K562 (cell line): ENCODE measurements at regions not wholly inside any gene's neighbourhood (a gene's known extent, or its start where the extent isn't known, plus 50 kb on each side); places are given as distances from the start of the nearest gene placed in this dataset.

Source experiments
- CEBPB ChIP-seq: fragments of 450-650 bp; IDR thresholded peaks from 2 replicates; pipeline ENCODE4 v1.6.1; 2016; ENCODE audit warnings: missing genetic modification characterization, missing compliant biosample characterization
- EZH2 ChIP-seq: IDR thresholded peaks from 2 replicates; pipeline ENCODE4 v1.6.1; 2012; ENCODE audit warnings: low read depth, mild to moderate bottlenecking, inconsistent platforms, low read length, borderline replicate concordance
- HDAC2 ChIP-seq: fragments of 450-650 bp; IDR thresholded peaks from 2 replicates; pipeline ENCODE4 v1.6.1; 2016; ENCODE audit warnings: mild to moderate bottlenecking
- PHF8 ChIP-seq: fragments of 200-600 bp; sonication (generic); IDR thresholded peaks from 2 replicates; pipeline ENCODE4 v1.6.1; 2012; ENCODE audit warnings: mixed run types, mild to moderate bottlenecking, inconsistent platforms, low read length, moderate library complexity, borderline replicate concordance
- POLR2A ChIP-seq: fragments of 450-650 bp; conservative IDR thresholded peaks from 2 replicates; pipeline ENCODE4 v1.6.1; 2016
- SOX6 ChIP-seq: fragments of 450-650 bp; IDR thresholded peaks from 2 replicates; pipeline ENCODE4 v1.6.1; 2014; ENCODE audit warnings: mild to moderate bottlenecking
- ZKSCAN8 ChIP-seq: fragments of 200-800 bp; sonication (Bioruptor generic); IDR thresholded peaks from 2 replicates; pipeline ENCODE4 v1.6.1; 2016; ENCODE audit warnings: missing genetic modification characterization, missing compliant biosample characterization
- TF ChIP-seq, protein P1 (sequence below), 3 experiments: IDR thresholded peaks in 2 of 3; conservative IDR thresholded peaks in 1 of 3; 2 replicates each; pipeline ENCODE4 v1.5.1; 2011 to 2012; ENCODE audit warnings: low read length in 3 of 3, mild to moderate bottlenecking in 3 of 3, control low read depth in 2 of 3, improper control_type of control experiment in 1 of 3, inconsistent platforms in 1 of 3, low read depth in 1 of 3, mixed read lengths in 1 of 3, moderate library complexity in 1 of 3; ENCODE audit not compliant: insufficient read depth in 2 of 3
- TF ChIP-seq, protein P2 (sequence below): IDR thresholded peaks from 3 replicates; pipeline ENCODE4 v1.6.1; 2011; ENCODE audit warnings: borderline replicate concordance, mild to moderate bottlenecking, moderate library complexity; ENCODE audit not compliant: insufficient read length; ENCODE audit errors: extremely low read depth
- TF ChIP-seq, protein P3 (sequence below): sonication (generic); formaldehyde crosslinking; IDR thresholded peaks from 2 replicates; pipeline ENCODE4 v1.8.0; 2023; ENCODE audit warnings: missing genetic modification reagents, mild to moderate bottlenecking, borderline replicate concordance
- TF ChIP-seq, protein P4 (sequence below): fragments of 450-650 bp; IDR thresholded peaks from 2 replicates; pipeline ENCODE4 v1.6.1; 2017; ENCODE audit warnings: antibody characterized with exemption

DNA sequence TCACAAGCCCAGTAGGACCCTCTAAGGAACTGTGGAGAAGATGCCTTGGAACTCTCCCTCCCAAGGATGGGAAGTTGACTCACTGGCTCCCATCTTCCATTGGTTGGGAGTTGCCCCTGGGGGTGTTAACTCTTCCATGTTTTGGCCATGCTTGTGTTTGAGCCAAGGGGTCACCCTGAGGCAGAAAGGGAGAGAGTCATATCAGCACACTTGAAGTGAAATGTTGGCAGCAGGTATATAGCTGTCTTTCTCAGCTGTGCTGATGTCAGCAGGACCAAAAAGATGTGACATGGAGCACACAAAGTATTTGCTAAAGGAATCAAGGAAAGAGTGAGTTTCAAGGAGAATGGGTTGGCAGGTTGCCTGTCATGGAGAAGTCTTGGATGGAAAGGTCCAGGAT is 359.4 kb downstream of the RPS24 start:
- no peak for TF ChIP-seq EZH2
- no peak for TF ChIP-seq POLR2A
- TF ChIP-seq, protein P1, sequence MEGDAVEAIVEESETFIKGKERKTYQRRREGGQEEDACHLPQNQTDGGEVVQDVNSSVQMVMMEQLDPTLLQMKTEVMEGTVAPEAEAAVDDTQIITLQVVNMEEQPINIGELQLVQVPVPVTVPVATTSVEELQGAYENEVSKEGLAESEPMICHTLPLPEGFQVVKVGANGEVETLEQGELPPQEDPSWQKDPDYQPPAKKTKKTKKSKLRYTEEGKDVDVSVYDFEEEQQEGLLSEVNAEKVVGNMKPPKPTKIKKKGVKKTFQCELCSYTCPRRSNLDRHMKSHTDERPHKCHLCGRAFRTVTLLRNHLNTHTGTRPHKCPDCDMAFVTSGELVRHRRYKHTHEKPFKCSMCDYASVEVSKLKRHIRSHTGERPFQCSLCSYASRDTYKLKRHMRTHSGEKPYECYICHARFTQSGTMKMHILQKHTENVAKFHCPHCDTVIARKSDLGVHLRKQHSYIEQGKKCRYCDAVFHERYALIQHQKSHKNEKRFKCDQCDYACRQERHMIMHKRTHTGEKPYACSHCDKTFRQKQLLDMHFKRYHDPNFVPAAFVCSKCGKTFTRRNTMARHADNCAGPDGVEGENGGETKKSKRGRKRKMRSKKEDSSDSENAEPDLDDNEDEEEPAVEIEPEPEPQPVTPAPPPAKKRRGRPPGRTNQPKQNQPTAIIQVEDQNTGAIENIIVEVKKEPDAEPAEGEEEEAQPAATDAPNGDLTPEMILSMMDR (IDR thresholded peaks at IDR 0.05 in 2 of 3, conservative IDR thresholded peaks at IDR 0.05 in 1 of 3; ENCODE audit: insufficient read depth in 2 of 3, low read depth in 1 of 3, low read length in 3 of 3), result no peak
- no peak for TF ChIP-seq HDAC2
- TF ChIP-seq, protein P2, sequence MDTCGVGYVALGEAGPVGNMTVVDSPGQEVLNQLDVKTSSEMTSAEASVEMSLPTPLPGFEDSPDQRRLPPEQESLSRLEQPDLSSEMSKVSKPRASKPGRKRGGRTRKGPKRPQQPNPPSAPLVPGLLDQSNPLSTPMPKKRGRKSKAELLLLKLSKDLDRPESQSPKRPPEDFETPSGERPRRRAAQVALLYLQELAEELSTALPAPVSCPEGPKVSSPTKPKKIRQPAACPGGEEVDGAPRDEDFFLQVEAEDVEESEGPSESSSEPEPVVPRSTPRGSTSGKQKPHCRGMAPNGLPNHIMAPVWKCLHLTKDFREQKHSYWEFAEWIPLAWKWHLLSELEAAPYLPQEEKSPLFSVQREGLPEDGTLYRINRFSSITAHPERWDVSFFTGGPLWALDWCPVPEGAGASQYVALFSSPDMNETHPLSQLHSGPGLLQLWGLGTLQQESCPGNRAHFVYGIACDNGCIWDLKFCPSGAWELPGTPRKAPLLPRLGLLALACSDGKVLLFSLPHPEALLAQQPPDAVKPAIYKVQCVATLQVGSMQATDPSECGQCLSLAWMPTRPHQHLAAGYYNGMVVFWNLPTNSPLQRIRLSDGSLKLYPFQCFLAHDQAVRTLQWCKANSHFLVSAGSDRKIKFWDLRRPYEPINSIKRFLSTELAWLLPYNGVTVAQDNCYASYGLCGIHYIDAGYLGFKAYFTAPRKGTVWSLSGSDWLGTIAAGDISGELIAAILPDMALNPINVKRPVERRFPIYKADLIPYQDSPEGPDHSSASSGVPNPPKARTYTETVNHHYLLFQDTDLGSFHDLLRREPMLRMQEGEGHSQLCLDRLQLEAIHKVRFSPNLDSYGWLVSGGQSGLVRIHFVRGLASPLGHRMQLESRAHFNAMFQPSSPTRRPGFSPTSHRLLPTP, result no peak
- TF ChIP-seq CEBPB (tag), result no peak
- TF ChIP-seq, protein P3, sequence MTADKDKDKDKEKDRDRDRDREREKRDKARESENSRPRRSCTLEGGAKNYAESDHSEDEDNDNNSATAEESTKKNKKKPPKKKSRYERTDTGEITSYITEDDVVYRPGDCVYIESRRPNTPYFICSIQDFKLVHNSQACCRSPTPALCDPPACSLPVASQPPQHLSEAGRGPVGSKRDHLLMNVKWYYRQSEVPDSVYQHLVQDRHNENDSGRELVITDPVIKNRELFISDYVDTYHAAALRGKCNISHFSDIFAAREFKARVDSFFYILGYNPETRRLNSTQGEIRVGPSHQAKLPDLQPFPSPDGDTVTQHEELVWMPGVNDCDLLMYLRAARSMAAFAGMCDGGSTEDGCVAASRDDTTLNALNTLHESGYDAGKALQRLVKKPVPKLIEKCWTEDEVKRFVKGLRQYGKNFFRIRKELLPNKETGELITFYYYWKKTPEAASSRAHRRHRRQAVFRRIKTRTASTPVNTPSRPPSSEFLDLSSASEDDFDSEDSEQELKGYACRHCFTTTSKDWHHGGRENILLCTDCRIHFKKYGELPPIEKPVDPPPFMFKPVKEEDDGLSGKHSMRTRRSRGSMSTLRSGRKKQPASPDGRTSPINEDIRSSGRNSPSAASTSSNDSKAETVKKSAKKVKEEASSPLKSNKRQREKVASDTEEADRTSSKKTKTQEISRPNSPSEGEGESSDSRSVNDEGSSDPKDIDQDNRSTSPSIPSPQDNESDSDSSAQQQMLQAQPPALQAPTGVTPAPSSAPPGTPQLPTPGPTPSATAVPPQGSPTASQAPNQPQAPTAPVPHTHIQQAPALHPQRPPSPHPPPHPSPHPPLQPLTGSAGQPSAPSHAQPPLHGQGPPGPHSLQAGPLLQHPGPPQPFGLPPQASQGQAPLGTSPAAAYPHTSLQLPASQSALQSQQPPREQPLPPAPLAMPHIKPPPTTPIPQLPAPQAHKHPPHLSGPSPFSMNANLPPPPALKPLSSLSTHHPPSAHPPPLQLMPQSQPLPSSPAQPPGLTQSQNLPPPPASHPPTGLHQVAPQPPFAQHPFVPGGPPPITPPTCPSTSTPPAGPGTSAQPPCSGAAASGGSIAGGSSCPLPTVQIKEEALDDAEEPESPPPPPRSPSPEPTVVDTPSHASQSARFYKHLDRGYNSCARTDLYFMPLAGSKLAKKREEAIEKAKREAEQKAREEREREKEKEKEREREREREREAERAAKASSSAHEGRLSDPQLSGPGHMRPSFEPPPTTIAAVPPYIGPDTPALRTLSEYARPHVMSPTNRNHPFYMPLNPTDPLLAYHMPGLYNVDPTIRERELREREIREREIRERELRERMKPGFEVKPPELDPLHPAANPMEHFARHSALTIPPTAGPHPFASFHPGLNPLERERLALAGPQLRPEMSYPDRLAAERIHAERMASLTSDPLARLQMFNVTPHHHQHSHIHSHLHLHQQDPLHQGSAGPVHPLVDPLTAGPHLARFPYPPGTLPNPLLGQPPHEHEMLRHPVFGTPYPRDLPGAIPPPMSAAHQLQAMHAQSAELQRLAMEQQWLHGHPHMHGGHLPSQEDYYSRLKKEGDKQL (CRISPR knock-in tag), result no peak
- no peak for TF ChIP-seq PHF8
- TF ChIP-seq SOX6, result no peak
- TF ChIP-seq, protein P4, sequence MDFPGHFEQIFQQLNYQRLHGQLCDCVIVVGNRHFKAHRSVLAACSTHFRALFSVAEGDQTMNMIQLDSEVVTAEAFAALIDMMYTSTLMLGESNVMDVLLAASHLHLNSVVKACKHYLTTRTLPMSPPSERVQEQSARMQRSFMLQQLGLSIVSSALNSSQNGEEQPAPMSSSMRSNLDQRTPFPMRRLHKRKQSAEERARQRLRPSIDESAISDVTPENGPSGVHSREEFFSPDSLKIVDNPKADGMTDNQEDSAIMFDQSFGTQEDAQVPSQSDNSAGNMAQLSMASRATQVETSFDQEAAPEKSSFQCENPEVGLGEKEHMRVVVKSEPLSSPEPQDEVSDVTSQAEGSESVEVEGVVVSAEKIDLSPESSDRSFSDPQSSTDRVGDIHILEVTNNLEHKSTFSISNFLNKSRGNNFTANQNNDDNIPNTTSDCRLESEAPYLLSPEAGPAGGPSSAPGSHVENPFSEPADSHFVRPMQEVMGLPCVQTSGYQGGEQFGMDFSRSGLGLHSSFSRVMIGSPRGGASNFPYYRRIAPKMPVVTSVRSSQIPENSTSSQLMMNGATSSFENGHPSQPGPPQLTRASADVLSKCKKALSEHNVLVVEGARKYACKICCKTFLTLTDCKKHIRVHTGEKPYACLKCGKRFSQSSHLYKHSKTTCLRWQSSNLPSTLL, result no peak
- TF ChIP-seq ZKSCAN8 (CRISPR knock-in tag), result no peak
